ENCODE measurements at regions not wholly inside any gene's neighbourhood (a gene's known extent, or its start where the extent isn't known, plus 50 kb on each side); places are given as distances from the start of the nearest gene placed in this dataset.

GRCh38 chr9:26271495-26272122 lies 593.4 kb upstream of the TUSC1 start:
- CTCF ChIA-PET, result no interaction called here
- H3K36me3 Mint-ChIP-seq (ENCODE audit: low read depth), result no peaks in the 10 kb centered on the region
- H3K9me3 Mint-ChIP-seq, result peaks cover 2% of the 10 kb centered on the region
- H3K4me1 Mint-ChIP-seq (ENCODE audit: low read depth), result no peaks in the 10 kb centered on the region
- intact Hi-C loops (cut with micrococcal nuclease), result no loop called here
- DNase-seq, result no peak
- no peak overlapping the region for H3K27ac Mint-ChIP-seq
- H3K27me3 Mint-ChIP-seq (ENCODE audit: low read depth), result no peaks in the 10 kb centered on the region
- no peak overlapping the region for H3K4me3 Mint-ChIP-seq

GRCh38 chr9:26266146-26266793 lies 588.0 kb upstream of the TUSC1 start:
- Mint-ChIP-seq H3K27me3 (ENCODE audit: low read depth) (no peaks in the 10 kb centered on the region), H3K4me3 (no peak overlapping the region), H3K27ac (no peak overlapping the region), H3K36me3 (ENCODE audit: low read depth) (no peaks in the 10 kb centered on the region), H3K4me1 (ENCODE audit: low read depth) (no peaks in the 10 kb centered on the region), H3K9me3 (peaks cover 5% of the 10 kb centered on the region)
- no peak for DNase-seq
- intact Hi-C loops (cut with micrococcal nuclease), result no loop called here
- CTCF ChIA-PET, result no interaction called here

GRCh38 chr9:26264709-26265601 lies 586.7 kb upstream of the TUSC1 start:
- Mint-ChIP-seq H3K4me1 (ENCODE audit: low read depth) (no peaks in the 10 kb centered on the region), H3K36me3 (ENCODE audit: low read depth) (no peaks in the 10 kb centered on the region), H3K27ac (no peak overlapping the region), H3K27me3 (ENCODE audit: low read depth) (no peaks in the 10 kb centered on the region), H3K9me3 (peaks cover 2% of the 10 kb centered on the region), H3K4me3 (no peak overlapping the region)
- no peak for DNase-seq
- intact Hi-C loops (cut with micrococcal nuclease), result no loop called here
- CTCF ChIA-PET, result no interaction called here

GRCh38 chr9:26263478-26263877 lies 585.2 kb upstream of the TUSC1 start:
- intact Hi-C loops (cut with micrococcal nuclease), result no loop called here
- CTCF ChIA-PET, result no interaction called here
- H3K36me3 Mint-ChIP-seq (ENCODE audit: low read depth), result no peaks in the 10 kb centered on the region

GRCh38 chr9:26262421-26263107 lies 584.3 kb upstream of the TUSC1 start:
- CTCF ChIA-PET, result no interaction called here
- no peak overlapping the region for H3K27ac Mint-ChIP-seq
- DNase-seq, result no peak
- peaks cover 2% of the 10 kb centered on the region for H3K9me3 Mint-ChIP-seq
- H3K27me3 Mint-ChIP-seq (ENCODE audit: low read depth), result no peaks in the 10 kb centered on the region
- intact Hi-C loops (cut with micrococcal nuclease), result no loop called here
- no peaks in the 10 kb centered on the region for H3K36me3 Mint-ChIP-seq (ENCODE audit: low read depth)
- no peak overlapping the region for H3K4me3 Mint-ChIP-seq
- H3K4me1 Mint-ChIP-seq (ENCODE audit: low read depth), result no peaks in the 10 kb centered on the region

More at GRCh38 chr9:26263478-26263877, 585.2 kb upstream of the TUSC1 start:
- Mint-ChIP-seq H3K27ac (no peak overlapping the region), H3K4me1 (ENCODE audit: low read depth) (no peaks in the 10 kb centered on the region), H3K4me3 (no peak overlapping the region), H3K9me3 (peaks cover 2% of the 10 kb centered on the region), H3K27me3 (ENCODE audit: low read depth) (no peaks in the 10 kb centered on the region)
- no peak for DNase-seq

- no peak for DNase-seq
- H3K27me3 Mint-ChIP-seq (ENCODE audit: low read depth), result no peaks in the 10 kb centered on the region
- no peaks in the 10 kb centered on the region for H3K36me3 Mint-ChIP-seq (ENCODE audit: low read depth)
- H3K4me1 Mint-ChIP-seq (ENCODE audit: low read depth), result no peaks in the 10 kb centered on the region
- no peak overlapping the region for H3K4me3 Mint-ChIP-seq
- CTCF ChIA-PET, result interaction anchor here (0.7 kb wide), 1 partner anchor 181 kb away, joined by 3 read pairs; no protein-coding TSS in a partner anchor
- intact Hi-C loops (cut with micrococcal nuclease), result no loop called here
- peaks cover 2% of the 10 kb centered on the region for H3K9me3 Mint-ChIP-seq
- H3K27ac Mint-ChIP-seq, result no peak overlapping the region
These were observed 583.5 kb upstream of the TUSC1 start for GRCh38 chr9:26261503-26262330.

- H3K27me3 Mint-ChIP-seq (ENCODE audit: low read depth), result no peaks in the 10 kb centered on the region
- no peak overlapping the region for H3K4me3 Mint-ChIP-seq
- DNase-seq, result no peak
- H3K9me3 Mint-ChIP-seq, result peaks cover 2% of the 10 kb centered on the region
- intact Hi-C loops (cut with micrococcal nuclease), result no loop called here
- CTCF ChIA-PET, result interaction anchor here (0.6 kb wide), 1 partner anchor 1851 kb away, joined by 3 read pairs; no protein-coding TSS in a partner anchor
- H3K27ac Mint-ChIP-seq, result no peak overlapping the region
- no peaks in the 10 kb centered on the region for H3K36me3 Mint-ChIP-seq (ENCODE audit: low read depth)
- H3K4me1 Mint-ChIP-seq (ENCODE audit: low read depth), result no peaks in the 10 kb centered on the region
These were observed 582.0 kb upstream of the TUSC1 start for GRCh38 chr9:26260238-26260637.

GRCh38 chr9:26247861-26248260 lies 569.6 kb upstream of the TUSC1 start:
- H3K4me3 Mint-ChIP-seq, result no peak overlapping the region
- intact Hi-C loops (cut with micrococcal nuclease), result no loop called here
- no peak for DNase-seq
- CTCF ChIA-PET, result no interaction called here
- H3K27ac Mint-ChIP-seq, result no peak overlapping the region
- H3K9me3 Mint-ChIP-seq, result peaks cover 10% of the 10 kb centered on the region
- H3K27me3 Mint-ChIP-seq (ENCODE audit: low read depth), result no peaks in the 10 kb centered on the region
- H3K4me1 Mint-ChIP-seq (ENCODE audit: low read depth), result no peaks in the 10 kb centered on the region
- no peaks in the 10 kb centered on the region for H3K36me3 Mint-ChIP-seq (ENCODE audit: low read depth)

- H3K9me3 Mint-ChIP-seq, result peaks cover 8% of the 10 kb centered on the region
- DNase-seq, result no peak
- intact Hi-C loops (cut with micrococcal nuclease), result no loop called here
- CTCF ChIA-PET, result no interaction called here
- no peak overlapping the region for H3K27ac Mint-ChIP-seq
- no peak overlapping the region for H3K4me3 Mint-ChIP-seq
- H3K27me3 Mint-ChIP-seq (ENCODE audit: low read depth), result no peaks in the 10 kb centered on the region
- H3K4me1 Mint-ChIP-seq (ENCODE audit: low read depth), result no peaks in the 10 kb centered on the region
- H3K36me3 Mint-ChIP-seq (ENCODE audit: low read depth), result no peaks in the 10 kb centered on the region
These were observed 566.6 kb upstream of the TUSC1 start for GRCh38 chr9:26244661-26245451.

- CTCF ChIA-PET, result no interaction called here
- Mint-ChIP-seq H3K27me3 (ENCODE audit: low read depth) (no peaks in the 10 kb centered on the region), H3K27ac (no peak overlapping the region), H3K4me1 (ENCODE audit: low read depth) (no peaks in the 10 kb centered on the region), H3K9me3 (peaks cover 2% of the 10 kb centered on the region), H3K4me3 (no peak overlapping the region), H3K36me3 (ENCODE audit: low read depth) (no peaks in the 10 kb centered on the region)
- intact Hi-C loops (cut with micrococcal nuclease), result no loop called here
- no peak for DNase-seq
These were observed 565.5 kb upstream of the TUSC1 start for GRCh38 chr9:26243726-26244125.

GRCh38 chr9:26243029-26243697 lies 564.9 kb upstream of the TUSC1 start:
- no peaks in the 10 kb centered on the region for H3K36me3 Mint-ChIP-seq (ENCODE audit: low read depth)
- intact Hi-C loops (cut with micrococcal nuclease), result no loop called here
- H3K4me3 Mint-ChIP-seq, result no peak overlapping the region
- CTCF ChIA-PET, result no interaction called here
- no peaks in the 10 kb centered on the region for H3K4me1 Mint-ChIP-seq (ENCODE audit: low read depth)
- no peaks in the 10 kb centered on the region for H3K27me3 Mint-ChIP-seq (ENCODE audit: low read depth)
- no peaks in the 10 kb centered on the region for H3K9me3 Mint-ChIP-seq
- no peak overlapping the region for H3K27ac Mint-ChIP-seq
- no peak for DNase-seq

Data from activated naive CD4-positive, alpha-beta T cell treated with anti-CD3 and anti-CD28 coated beads for 36 hours (primary cell).